GM21390 (cell line): ENCODE measurements at regions not wholly inside any gene's neighbourhood (a gene's known extent, or its start where the extent isn't known, plus 50 kb on each side); places are given as distances from the start of the nearest gene placed in this dataset.
"Not testable (repeated sequence)": the region's sequence is repeated elsewhere in the genome, so short reads cannot be mapped to it uniquely, and the experiment has no call there.

Source experiments
- ATAC-seq: cut with Tn5 transposase; IDR thresholded peaks from one replicate; pipeline ENCODE4 v1.9.1; 2021; ENCODE audit not compliant: unreplicated experiment

DNA sequence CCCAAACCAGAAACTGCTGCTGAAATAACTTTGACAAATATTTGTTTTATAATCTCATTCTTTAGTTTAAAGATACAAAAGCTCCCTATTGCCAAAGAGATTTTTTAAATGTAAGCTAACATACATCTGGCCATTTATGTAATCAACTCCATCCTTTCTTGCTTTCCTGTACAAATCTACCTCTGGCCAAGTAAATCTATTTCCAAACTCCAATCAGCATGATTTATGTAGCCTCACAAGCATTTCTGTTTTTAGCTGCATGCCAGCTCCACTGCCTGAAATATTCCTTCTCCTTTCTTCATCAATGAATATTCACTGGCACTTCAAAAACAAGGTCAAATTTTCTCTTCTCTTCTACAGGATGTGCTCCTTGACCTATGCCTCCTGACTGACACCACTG is 80.0 kb downstream of the SHOX2 start:
- ATAC-seq, result no peak

DNA sequence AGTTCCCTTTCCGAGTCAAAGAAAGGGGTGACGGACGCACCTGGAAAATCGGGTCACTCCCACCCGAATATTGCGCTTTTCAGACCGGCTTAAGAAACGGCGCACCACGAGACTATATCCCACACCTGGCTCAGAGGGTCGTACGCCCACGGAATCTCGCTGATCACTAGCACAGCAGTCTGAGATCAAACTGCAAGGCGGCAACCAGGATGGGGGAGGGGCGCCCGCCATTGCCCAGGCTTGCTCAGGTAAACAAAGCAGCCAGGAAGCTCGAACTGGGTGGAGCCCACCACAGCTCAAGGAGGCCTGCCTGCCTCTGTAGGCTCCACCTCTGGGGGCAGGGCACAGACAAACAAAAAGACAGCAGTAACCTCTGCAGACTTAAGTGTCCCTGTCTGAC is 86.3 kb downstream of the SHOX2 start:
- ATAC-seq, result not testable (repeated sequence)

DNA sequence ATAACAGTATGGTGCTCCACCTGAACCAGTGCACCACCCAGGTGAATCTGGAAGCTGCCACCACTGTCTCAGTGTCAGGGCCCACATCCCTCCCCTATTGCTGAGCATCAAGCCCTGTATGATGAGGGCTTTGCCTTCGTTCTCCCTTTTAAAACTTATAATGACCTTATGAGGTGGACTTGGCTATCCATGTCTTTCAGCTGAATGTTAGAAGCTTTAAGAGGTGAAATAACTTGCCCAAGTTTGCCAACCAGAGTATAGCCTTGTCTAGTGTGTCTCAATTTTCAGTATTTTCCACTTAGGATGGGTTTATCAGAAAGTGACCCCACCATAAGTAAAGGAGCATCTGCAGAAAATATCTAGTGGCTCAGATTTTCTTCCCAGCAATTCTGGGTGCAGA is 87.8 kb downstream of the SHOX2 start:
- no peak for ATAC-seq

DNA sequence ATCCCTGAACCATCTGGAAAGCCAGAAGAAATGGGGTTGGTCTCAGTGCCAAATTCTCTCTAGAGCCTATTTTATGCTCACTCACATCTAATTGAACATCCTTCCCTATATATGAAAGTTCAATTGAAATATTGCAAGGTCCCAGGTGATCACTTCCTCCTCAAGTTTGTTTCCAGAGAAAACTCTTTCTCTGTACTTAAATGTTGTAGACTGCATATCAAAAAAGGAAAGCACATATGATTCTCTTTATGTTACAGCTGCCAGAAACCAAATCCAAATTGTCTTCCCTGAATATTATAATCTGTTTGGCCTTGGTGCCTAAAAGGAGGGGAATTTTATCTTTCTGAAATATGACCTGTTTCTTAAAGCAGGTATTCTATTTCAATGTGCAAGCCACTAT is 93.3 kb downstream of the SHOX2 start:
- ATAC-seq, result no peak

DNA sequence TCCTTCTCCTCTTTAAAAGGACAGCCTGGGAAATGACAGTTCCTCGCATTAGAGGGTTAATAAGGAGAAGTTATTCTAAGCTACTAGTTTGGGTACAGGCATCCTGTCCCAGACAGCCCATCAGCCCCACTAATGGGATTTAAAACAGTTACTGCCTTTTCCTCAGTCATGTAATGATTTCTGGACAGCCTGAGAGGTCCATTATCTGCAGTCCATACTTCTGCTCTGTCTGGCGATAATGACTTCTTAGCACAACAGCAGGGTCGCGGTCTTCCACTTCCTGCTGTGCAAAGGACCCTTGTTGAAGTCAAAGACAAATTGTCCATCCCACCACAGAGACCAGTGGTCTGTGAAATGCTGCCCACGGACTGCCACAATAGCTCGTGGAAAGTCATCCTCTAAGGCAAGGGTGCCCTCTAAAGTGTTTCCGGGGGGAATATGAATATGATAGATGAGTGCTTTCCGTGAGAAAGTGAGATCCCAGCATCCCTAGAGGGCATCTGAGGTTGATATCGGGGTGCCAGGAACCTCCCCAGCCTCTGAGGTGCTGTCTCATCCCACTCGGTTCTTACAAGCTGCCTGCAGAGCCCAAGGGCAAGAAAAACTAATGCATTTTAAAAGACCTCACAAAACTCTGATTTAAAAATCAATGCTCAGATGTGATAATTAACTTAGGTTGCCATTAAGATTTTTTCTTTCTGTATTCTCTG is 100.7 kb downstream of the SHOX2 start:
- ATAC-seq, result no peak

GRCh38 chr3:157999246-157999645 is 107.0 kb downstream of the SHOX2 start:
- no peak for ATAC-seq

DNA sequence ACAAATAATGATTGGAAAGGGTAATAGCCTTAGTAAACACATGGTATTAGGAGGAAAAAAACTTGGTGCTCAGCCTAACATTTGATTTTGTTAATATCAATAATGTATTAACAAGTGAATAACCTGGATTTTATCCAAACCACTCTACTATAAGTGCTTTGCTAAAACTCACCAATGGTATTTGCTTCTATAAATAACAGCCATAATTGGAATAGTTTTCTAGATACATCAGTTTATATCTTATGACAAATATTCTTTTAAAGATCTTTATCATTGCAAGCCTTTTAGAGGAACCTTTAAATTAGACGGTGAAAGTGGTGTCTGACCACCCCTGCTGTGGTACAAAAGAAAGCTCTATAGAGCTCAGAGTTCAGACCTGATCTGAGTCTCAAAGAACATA is 123.9 kb downstream of the SHOX2 start:
- no peak for ATAC-seq

- no peak for ATAC-seq
Observed at GRCh38 chr3:157981819-157982218, 124.4 kb downstream of the SHOX2 start.

GRCh38 chr3:157979022-157979421 is 127.2 kb downstream of the SHOX2 start:
- ATAC-seq, result no peak

DNA sequence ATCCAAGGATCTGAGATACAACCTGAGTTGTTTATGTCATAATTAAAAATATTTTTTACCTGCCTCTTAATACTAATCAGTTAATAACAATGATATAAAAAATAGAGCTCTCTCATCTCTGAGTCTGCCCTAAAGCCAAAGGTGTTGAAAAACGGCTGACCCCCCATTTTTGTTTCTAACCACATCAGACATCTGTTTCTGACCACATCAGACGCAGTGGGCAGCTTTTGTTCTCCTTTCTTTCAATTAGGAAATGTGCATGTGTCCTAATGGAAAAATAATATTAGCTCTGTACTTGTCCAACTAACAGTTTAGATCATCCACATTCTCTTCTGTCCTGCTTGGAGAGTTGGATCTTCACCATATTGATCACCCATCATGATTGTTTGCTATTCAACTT is 144.6 kb downstream of the SHOX2 start:
- no peak for ATAC-seq

- no peak for ATAC-seq
Observed at GRCh38 chr3:157958457-157958856, 147.8 kb downstream of the SHOX2 start.

DNA sequence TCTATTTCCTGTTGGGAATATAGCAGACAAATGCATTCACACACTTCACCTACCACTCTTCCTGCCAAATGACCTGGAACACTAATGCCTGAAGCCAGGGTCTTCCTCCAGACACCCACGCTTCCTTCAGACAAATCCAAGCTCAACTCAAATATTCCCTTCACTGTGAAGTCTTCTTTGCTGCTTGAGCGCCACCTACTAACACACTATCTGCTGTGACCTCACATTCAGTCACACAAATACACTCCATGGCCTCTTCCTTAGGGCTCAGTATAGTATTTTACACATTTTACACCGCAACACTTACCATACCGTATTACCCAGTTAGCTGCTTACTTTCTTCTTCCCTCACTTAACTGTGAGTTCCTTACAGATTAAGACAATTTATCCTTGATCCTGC is 149.4 kb downstream of the SHOX2 start:
- no peak for ATAC-seq

GRCh38 chr3:157956176-157956575 is 150.0 kb downstream of the SHOX2 start:
- ATAC-seq, result no peak

- ATAC-seq, result no peak
Observed at GRCh38 chr3:157953565-157953964, 152.7 kb downstream of the SHOX2 start.

- ATAC-seq, result no peak
Observed at GRCh38 chr3:157948605-157949383, 157.4 kb downstream of the SHOX2 start.

DNA sequence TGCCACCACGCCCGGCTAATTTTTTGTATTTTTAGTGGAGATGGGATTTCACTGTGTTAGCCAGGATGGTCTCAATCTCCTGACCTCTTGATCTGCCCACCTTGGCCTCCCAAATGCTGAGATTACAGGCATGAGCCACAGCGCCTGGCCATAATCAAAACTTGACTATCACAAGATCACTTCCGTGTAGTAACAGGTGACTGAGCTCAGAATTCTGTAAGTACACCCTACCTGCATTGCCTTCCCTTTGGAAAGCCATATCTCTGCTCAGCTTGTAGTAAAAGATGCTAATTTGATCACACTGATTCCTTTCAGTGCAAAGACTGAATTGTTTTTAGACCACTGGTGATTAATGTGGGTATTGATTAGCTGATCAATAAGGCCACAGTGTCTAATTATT is 167.1 kb downstream of the SHOX2 start:
- ATAC-seq, result no peak

- ATAC-seq, result no peak
Observed at GRCh38 chr3:157938154-157938779, 168.0 kb downstream of the SHOX2 start.

- ATAC-seq, result no peak
Observed at GRCh38 chr3:157931517-157931916, 174.7 kb downstream of the SHOX2 start.

DNA sequence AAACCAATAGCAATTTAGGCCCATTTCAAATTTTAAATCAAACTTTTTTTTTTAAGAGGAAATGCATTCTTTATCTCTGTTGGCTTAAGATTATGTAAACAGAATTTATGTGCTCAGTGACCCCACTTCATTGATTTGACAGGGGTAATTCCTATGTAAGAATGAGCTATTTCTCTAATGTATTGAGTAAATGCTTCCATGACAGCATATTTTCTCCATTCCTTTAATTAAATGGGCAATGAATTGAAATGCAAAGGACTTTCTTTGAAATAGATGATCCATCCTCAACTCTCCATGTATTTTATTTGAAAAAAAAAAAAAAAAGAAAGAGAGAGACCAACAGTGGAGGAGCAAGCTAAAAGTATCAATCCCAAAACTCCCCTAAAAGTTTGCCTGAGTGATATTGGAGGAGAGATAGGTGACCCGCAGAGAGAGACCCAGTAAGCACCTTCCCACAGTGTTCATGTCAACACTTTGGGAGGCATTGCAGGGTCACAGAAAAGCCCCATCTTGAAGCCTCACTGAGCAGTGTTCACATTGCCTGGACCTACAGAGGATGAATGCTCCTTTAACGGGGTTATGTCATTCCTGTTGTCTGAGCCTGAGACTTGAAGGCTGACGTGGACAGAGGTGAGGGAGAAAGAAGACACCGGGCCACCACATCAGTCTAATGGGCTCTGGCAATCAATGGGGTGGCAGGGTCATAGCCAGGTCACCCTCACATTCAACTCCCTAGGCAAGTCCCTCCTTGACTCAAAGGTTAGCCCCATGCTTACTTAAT is 176.0 kb downstream of the SHOX2 start:
- ATAC-seq, result no peak

- no peak for ATAC-seq
Observed at GRCh38 chr3:157926822-157927221, 179.4 kb downstream of the SHOX2 start.

DNA sequence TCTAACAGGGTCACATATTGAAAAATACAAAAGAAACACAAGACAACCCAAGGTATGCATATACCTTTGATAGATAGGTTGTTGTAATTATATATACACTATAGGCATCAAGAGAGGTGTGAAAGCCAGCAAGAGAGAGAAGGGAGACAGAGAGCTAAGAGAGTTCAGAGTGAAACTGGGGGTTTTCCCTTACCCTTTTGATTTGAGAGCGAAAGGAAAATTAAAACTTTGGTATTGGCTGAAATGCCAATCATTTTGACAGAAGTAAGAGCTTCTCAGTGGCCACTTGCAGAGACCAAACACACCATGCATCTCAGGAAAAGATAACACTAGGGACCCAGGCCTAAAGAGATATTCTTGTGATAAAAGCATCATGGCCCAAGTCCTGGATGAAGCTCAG is 183.6 kb downstream of the SHOX2 start:
- ATAC-seq, result peak; percentile 79
